ENCODE measurements at regions not wholly inside any gene's neighbourhood (a gene's known extent, or its start where the extent isn't known, plus 50 kb on each side); places are given as distances from the start of the nearest gene placed in this dataset.

DNA sequence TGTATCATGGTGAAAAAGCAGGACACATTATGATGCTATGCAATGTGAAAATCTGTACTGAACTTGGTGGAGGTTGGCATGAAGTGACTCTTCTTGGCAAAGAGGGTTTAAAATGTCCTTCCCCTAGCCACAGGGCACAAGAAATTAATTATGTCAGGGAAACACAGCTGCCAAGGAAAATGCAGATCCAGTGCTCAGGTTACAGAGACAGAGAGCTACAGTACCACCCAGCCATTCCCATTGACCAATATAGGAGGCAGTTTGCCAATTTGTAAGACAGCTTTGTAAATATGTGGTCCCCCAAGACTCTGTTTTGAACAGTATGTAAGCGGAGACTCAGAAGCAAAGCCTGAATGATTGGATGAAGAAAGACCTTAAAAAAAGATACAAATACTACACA is 69.4 kb upstream of the KLF12 start:
- intact Hi-C loops (cut with DNase I) = no loop called here
- Histone ChIP-seq H3K27ac (no peak overlapping the region), H3K27me3 (no peaks in the 10 kb centered on the region), H3K4me1 (no peaks in the 10 kb centered on the region), H3K9me3 (no peaks in the 10 kb centered on the region), H3K4me3 (replicated peaks in 1 of 3) (no peak overlapping the region), H3K36me3 (no peaks in the 10 kb centered on the region)
- 95 to 97% methylated on average over 1 of the region's 1 CpG for WGBS, 2 donors
- no peak for DNase-seq
- no peak for TF ChIP-seq POLR2A (IDR thresholded peaks at IDR 0.05)
- TF ChIP-seq, protein P1, sequence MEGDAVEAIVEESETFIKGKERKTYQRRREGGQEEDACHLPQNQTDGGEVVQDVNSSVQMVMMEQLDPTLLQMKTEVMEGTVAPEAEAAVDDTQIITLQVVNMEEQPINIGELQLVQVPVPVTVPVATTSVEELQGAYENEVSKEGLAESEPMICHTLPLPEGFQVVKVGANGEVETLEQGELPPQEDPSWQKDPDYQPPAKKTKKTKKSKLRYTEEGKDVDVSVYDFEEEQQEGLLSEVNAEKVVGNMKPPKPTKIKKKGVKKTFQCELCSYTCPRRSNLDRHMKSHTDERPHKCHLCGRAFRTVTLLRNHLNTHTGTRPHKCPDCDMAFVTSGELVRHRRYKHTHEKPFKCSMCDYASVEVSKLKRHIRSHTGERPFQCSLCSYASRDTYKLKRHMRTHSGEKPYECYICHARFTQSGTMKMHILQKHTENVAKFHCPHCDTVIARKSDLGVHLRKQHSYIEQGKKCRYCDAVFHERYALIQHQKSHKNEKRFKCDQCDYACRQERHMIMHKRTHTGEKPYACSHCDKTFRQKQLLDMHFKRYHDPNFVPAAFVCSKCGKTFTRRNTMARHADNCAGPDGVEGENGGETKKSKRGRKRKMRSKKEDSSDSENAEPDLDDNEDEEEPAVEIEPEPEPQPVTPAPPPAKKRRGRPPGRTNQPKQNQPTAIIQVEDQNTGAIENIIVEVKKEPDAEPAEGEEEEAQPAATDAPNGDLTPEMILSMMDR (IDR thresholded peaks at IDR 0.05) = no peak

GRCh38 chr13:74202129-74202813 is 68.1 kb upstream of the KLF12 start:
- 72 to 89% methylated on average over 1 of the region's 1 CpG for WGBS, 2 donors
- no peaks in the 10 kb centered on the region for H3K36me3 ChIP-seq
- H3K9me3 ChIP-seq = no peaks in the 10 kb centered on the region
- TF ChIP-seq, protein P1 (IDR thresholded peaks at IDR 0.05) = no peak
- no peak for TF ChIP-seq POLR2A (IDR thresholded peaks at IDR 0.05)
- H3K27me3 ChIP-seq = no peaks in the 10 kb centered on the region
- H3K27ac ChIP-seq = no peak overlapping the region
- DNase-seq = no peak
- intact Hi-C loops (cut with DNase I) = no loop called here
- no peak overlapping the region for H3K4me3 ChIP-seq (replicated peaks in 1 of 3)
- no peaks in the 10 kb centered on the region for H3K4me1 ChIP-seq

- intact Hi-C loops (cut with DNase I) = no loop called here
- WGBS, 2 donors = 97 to 100% methylated on average over 1 of the region's 1 CpG
- Histone ChIP-seq H3K4me1 (no peaks in the 10 kb centered on the region), H3K9me3 (no peaks in the 10 kb centered on the region), H3K4me3 (replicated peaks in 1 of 3) (no peak overlapping the region), H3K27ac (no peak overlapping the region), H3K36me3 (no peaks in the 10 kb centered on the region), H3K27me3 (no peaks in the 10 kb centered on the region)
- TF ChIP-seq, protein P1 (IDR thresholded peaks at IDR 0.05) = no peak
- TF ChIP-seq POLR2A (IDR thresholded peaks at IDR 0.05) = no peak
- DNase-seq = no peak
Observed at GRCh38 chr13:74201530-74201929, 67.3 kb upstream of the KLF12 start.

DNA sequence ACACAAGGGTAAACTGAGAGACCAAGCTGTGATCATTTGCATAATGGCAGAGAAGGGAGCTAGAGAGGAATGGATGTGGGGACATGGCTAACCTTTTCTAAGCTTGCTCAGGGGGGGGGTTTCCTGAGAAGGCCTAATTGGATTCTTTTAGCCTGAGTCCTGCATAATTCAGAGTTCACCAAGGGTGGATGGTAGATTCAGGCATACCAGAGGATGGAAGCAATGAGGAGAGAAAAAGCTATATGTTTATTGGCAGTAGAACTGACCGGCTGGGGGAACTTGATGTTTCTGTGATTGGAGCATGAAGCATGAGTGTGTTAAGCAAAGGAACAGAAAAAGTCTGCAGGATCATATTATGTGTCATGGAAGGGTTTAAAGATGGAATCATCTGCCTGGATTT is 65.9 kb upstream of the KLF12 start:
- TF ChIP-seq POLR2A (IDR thresholded peaks at IDR 0.05) = no peak
- Histone ChIP-seq H3K4me1 (no peaks in the 10 kb centered on the region), H3K27me3 (no peaks in the 10 kb centered on the region), H3K9me3 (no peaks in the 10 kb centered on the region), H3K27ac (no peak overlapping the region), H3K4me3 (replicated peaks in 1 of 3) (no peak overlapping the region), H3K36me3 (no peaks in the 10 kb centered on the region)
- DNase-seq = no peak
- intact Hi-C loops (cut with DNase I) = no loop called here
- WGBS, 2 donors = 91 to 95% methylated on average over 1 of the region's 1 CpG

GRCh38 chr13:74197677-74198429 is 63.6 kb upstream of the KLF12 start:
- H3K4me1 ChIP-seq = no peaks in the 10 kb centered on the region
- no peaks in the 10 kb centered on the region for H3K36me3 ChIP-seq
- H3K4me3 ChIP-seq (replicated peaks in 1 of 3) = no peak overlapping the region
- TF ChIP-seq, protein P1 (IDR thresholded peaks at IDR 0.05) = no peak
- TF ChIP-seq POLR2A (IDR thresholded peaks at IDR 0.05) = no peak
- no peak for DNase-seq
- WGBS, 2 donors = 87 to 88% methylated on average over 4 of the region's 4 CpGs
- no peaks in the 10 kb centered on the region for H3K27me3 ChIP-seq
- no peak overlapping the region for H3K27ac ChIP-seq
- H3K9me3 ChIP-seq = no peaks in the 10 kb centered on the region
- intact Hi-C loops (cut with DNase I) = no loop called here
